ENCODE measurements at regions not wholly inside any gene's neighbourhood (a gene's known extent, or its start where the extent isn't known, plus 50 kb on each side); places are given as distances from the start of the nearest gene placed in this dataset.

DNA sequence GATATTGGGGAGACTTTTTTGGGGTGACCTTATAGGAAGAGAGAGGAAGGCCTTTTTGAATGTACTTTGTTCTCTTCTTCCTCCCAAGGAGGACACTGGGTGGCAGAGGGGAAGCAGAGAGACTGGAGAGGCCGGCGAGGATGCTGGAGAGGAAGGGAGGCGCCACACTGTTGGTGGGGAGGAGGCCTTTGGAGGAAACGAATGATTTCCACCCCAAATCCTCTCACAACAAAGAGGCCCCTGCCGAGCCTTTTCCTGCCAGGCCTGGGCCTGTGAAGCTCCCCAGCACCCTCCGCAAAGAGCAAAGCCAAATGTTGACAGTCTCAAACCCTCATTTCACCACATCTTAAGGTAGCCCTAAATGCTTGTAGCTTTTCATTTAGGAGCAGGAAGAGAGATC is 59.0 kb upstream of the UPP2 start:
- TF ChIP-seq POLR2AphosphoS5 (IDR thresholded peaks at IDR 0.05; ENCODE audit: borderline replicate concordance, low read depth, low read length) (no peak), EZH2 (IDR thresholded peaks at IDR 0.05) (no peak), FOXP2 (optimal IDR thresholded peaks at IDR 0.05; ENCODE audit: control extremely low read depth, extremely low read length, insufficient read depth) (no peak)

All from SK-N-MC (cell line).